HuH-7.5 (cell line): ENCODE measurements at regions not wholly inside any gene's neighbourhood (a gene's known extent, or its start where the extent isn't known, plus 50 kb on each side); places are given as distances from the start of the nearest gene placed in this dataset.

ENCODE experiments used
- DNase-seq: peaks from one replicate; pipeline ENCODE4 v3.0.0; 2011; ENCODE audit warnings: low spot score

GRCh38 chr11:109749476-109749875, 327.5 kb downstream of the C11orf87 start:
- DNase-seq = no peak

GRCh38 chr11:109750964-109751363, 329.0 kb downstream of the C11orf87 start:
- DNase-seq = no peak

- no peak for DNase-seq
Measured at GRCh38 chr11:109752212-109752825, 330.3 kb downstream of the C11orf87 start.

GRCh38 chr11:109756521-109756920, 334.5 kb downstream of the C11orf87 start:
- no peak for DNase-seq

GRCh38 chr11:109756951-109757350, 335.0 kb downstream of the C11orf87 start:
- no peak for DNase-seq

GRCh38 chr11:109762546-109762945, 330.6 kb upstream of the ZC3H12C start:
- no peak for DNase-seq

- DNase-seq = no peak
Measured at GRCh38 chr11:109765709-109766311, 327.4 kb upstream of the ZC3H12C start.

- DNase-seq = no peak
Measured at GRCh38 chr11:109769858-109770257, 323.3 kb upstream of the ZC3H12C start.

GRCh38 chr11:109770323-109770722, 322.9 kb upstream of the ZC3H12C start:
- DNase-seq = no peak

GRCh38 chr11:109772892-109773291, 320.3 kb upstream of the ZC3H12C start:
- no peak for DNase-seq

GRCh38 chr11:109775686-109776085, 317.5 kb upstream of the ZC3H12C start:
- DNase-seq = no peak

- no peak for DNase-seq
Measured at GRCh38 chr11:109783014-109783413, 310.2 kb upstream of the ZC3H12C start.

- DNase-seq = no peak
Measured at GRCh38 chr11:109783840-109784239, 309.4 kb upstream of the ZC3H12C start.

- DNase-seq = no peak
Measured at GRCh38 chr11:109784536-109784935, 308.7 kb upstream of the ZC3H12C start.

- no peak for DNase-seq
Measured at GRCh38 chr11:109785198-109785597, 308.0 kb upstream of the ZC3H12C start.

- no peak for DNase-seq
Measured at GRCh38 chr11:109785714-109786113, 307.5 kb upstream of the ZC3H12C start.

GRCh38 chr11:109788948-109789490, 304.2 kb upstream of the ZC3H12C start:
- no peak for DNase-seq

- no peak for DNase-seq
Measured at GRCh38 chr11:109789901-109790300, 303.3 kb upstream of the ZC3H12C start.

GRCh38 chr11:109791337-109791736, 301.9 kb upstream of the ZC3H12C start:
- no peak for DNase-seq

- no peak for DNase-seq
Measured at GRCh38 chr11:109794501-109794900, 298.7 kb upstream of the ZC3H12C start.

- no peak for DNase-seq
Measured at GRCh38 chr11:109795234-109795633, 298.0 kb upstream of the ZC3H12C start.

GRCh38 chr11:109796253-109796652, 296.9 kb upstream of the ZC3H12C start:
- no peak for DNase-seq

- no peak for DNase-seq
Measured at GRCh38 chr11:109798521-109798920, 294.7 kb upstream of the ZC3H12C start.

GRCh38 chr11:109799604-109800003, 293.6 kb upstream of the ZC3H12C start:
- DNase-seq = no peak
